Prostate gland (tissue), 2 donors: ENCODE measurements at regions not wholly inside any gene's neighbourhood (a gene's known extent, or its start where the extent isn't known, plus 50 kb on each side); places are given as distances from the start of the nearest gene placed in this dataset.

ENCODE experiments used
- DNase-seq: peaks from one replicate; pipeline ENCODE4 v3.0.0-alpha.2; 2019; ENCODE audit warnings: low spot score
- H3K27ac ChIP-seq, 2 donors: fragments of 200-600 bp; sonication (generic); 2 replicates each; pipeline ENCODE4 v1.5.1; 2017 to 2019
- H3K27me3 ChIP-seq: fragments of 200-600 bp; sonication (generic); replicated peaks from 2 replicates; pipeline ENCODE4 v1.5.1; 2019; ENCODE audit not compliant: insufficient read depth
- H3K36me3 ChIP-seq, 2 donors: fragments of 200-600 bp; sonication (generic); 1 replicate in 1 of 2; 2 replicates in 1 of 2; pipeline versions ENCODE4 v1.5.1 to v1.8.1; 2017 to 2019
- H3K4me1 ChIP-seq: fragments of 200-600 bp; sonication (generic); replicated peaks from 2 replicates; pipeline ENCODE4 v1.5.1; 2019
- H3K4me3 ChIP-seq, 2 donors: fragments of 200-600 bp; sonication (generic); 2 replicates each; pipeline ENCODE4 v1.5.1; 2017 to 2019
- H3K9me3 ChIP-seq: fragments of 200-600 bp; sonication (generic); 2 replicates; pipeline ENCODE4 v1.5.1; 2017
- CTCF ChIP-seq, 4 experiments: fragments of 200-600 bp in 2 of 4; fragments of 450-650 bp in 2 of 4; sonication (generic) in 2 of 4; IDR thresholded peaks; 1 replicate in 3 of 4; 2 replicates in 1 of 4; pipeline ENCODE4 v1.5.1; 2016 to 2019; ENCODE audit warnings: antibody characterized with exemption in 4 of 4, mild to moderate bottlenecking in 2 of 4, moderate library complexity in 2 of 4
- POLR2A ChIP-seq: fragments of 450-650 bp; IDR thresholded peaks from one replicate; pipeline ENCODE4 v1.6.1; 2016; ENCODE audit warnings: antibody characterized with exemption, mild to moderate bottlenecking
- POLR2AphosphoS5 ChIP-seq: sonication (generic); formaldehyde crosslinking; IDR thresholded peaks from one replicate; pipeline ENCODE4 v1.6.1; 2017; ENCODE audit warnings: antibody characterized with exemption
- WGBS: methylation state at CpG from one replicate; pipeline ENCODE4 v1.1.5; 2018; 5-methylcytosine and 5-hydroxymethylcytosine counted together
- intact Hi-C: fragments of 100-400 bp; cut with DNase I; formaldehyde crosslinking; loops from one replicate; pipeline ENCODE4 v1.14.2; 2022

- Histone ChIP-seq H3K9me3 (no peaks in the 10 kb centered on the region), H3K27me3 (no peaks in the 10 kb centered on the region), H3K36me3 (no peaks in the 10 kb centered on the region), H3K4me3 (no peak overlapping the region), H3K4me1 (no peaks in the 10 kb centered on the region), H3K27ac (no peak overlapping the region)
- intact Hi-C loops, result no loop called here
- TF ChIP-seq CTCF (IDR thresholded peaks at IDR 0.05) (no peak), POLR2A (no peak), POLR2AphosphoS5 (no peak)
- no peak for DNase-seq
- 80% methylated on average over 2 of the region's 2 CpGs for WGBS
These were observed 448.0 kb upstream of the ZEB2 start for GRCh38 chr2:144967961-144968360.

- Histone ChIP-seq H3K9me3 (no peaks in the 10 kb centered on the region), H3K27ac (no peak overlapping the region), H3K36me3 (no peaks in the 10 kb centered on the region), H3K4me3 (no peak overlapping the region), H3K4me1 (no peaks in the 10 kb centered on the region), H3K27me3 (no peaks in the 10 kb centered on the region)
- WGBS, result 89% methylated on average over 4 of the region's 4 CpGs
- no peak for DNase-seq
- intact Hi-C loops, result no loop called here
- TF ChIP-seq POLR2A (no peak), CTCF (IDR thresholded peaks at IDR 0.05) (no peak), POLR2AphosphoS5 (no peak)
These were observed 445.3 kb upstream of the ZEB2 start for GRCh38 chr2:144965172-144965571.

GRCh38 chr2:144963031-144963430 lies 443.1 kb upstream of the ZEB2 start:
- H3K4me1 ChIP-seq, result no peaks in the 10 kb centered on the region
- TF ChIP-seq POLR2AphosphoS5 (no peak), CTCF (IDR thresholded peaks at IDR 0.05) (no peak), POLR2A (no peak)
- H3K27ac ChIP-seq, result no peak overlapping the region
- intact Hi-C loops, result no loop called here
- H3K27me3 ChIP-seq, result no peaks in the 10 kb centered on the region
- WGBS, result 82% methylated on average over 2 of the region's 2 CpGs
- H3K4me3 ChIP-seq, result no peak overlapping the region
- DNase-seq, result no peak
- H3K9me3 ChIP-seq, result no peaks in the 10 kb centered on the region
- no peaks in the 10 kb centered on the region for H3K36me3 ChIP-seq

GRCh38 chr2:144959416-144959815 lies 439.5 kb upstream of the ZEB2 start:
- H3K9me3 ChIP-seq, result no peaks in the 10 kb centered on the region
- no peaks in the 10 kb centered on the region for H3K36me3 ChIP-seq
- whole genome bisulfite sequencing, result 100% methylated on average over 2 of the region's 2 CpGs
- H3K27me3 ChIP-seq, result no peaks in the 10 kb centered on the region
- no peak for DNase-seq
- H3K4me3 ChIP-seq, result no peak overlapping the region
- no peaks in the 10 kb centered on the region for H3K4me1 ChIP-seq
- H3K27ac ChIP-seq, result no peak overlapping the region
- intact Hi-C loops, result no loop called here
- no peak for TF ChIP-seq POLR2AphosphoS5
- no peak for TF ChIP-seq POLR2A
- TF ChIP-seq CTCF (IDR thresholded peaks at IDR 0.05), result no peak

GRCh38 chr2:144950899-144951560 lies 431.1 kb upstream of the ZEB2 start:
- no peak for DNase-seq
- H3K9me3 ChIP-seq, result no peaks in the 10 kb centered on the region
- WGBS, result 88% methylated on average over 3 of the region's 3 CpGs
- H3K36me3 ChIP-seq, result no peaks in the 10 kb centered on the region
- no peak overlapping the region for H3K4me3 ChIP-seq
- no peak overlapping the region for H3K27ac ChIP-seq
- H3K4me1 ChIP-seq, result no peaks in the 10 kb centered on the region
- no peaks in the 10 kb centered on the region for H3K27me3 ChIP-seq
- no peak for TF ChIP-seq CTCF (IDR thresholded peaks at IDR 0.05)
- TF ChIP-seq POLR2AphosphoS5, result no peak
- TF ChIP-seq POLR2A, result no peak
- intact Hi-C loops, result no loop called here
